Fibroblast of the aortic adventitia (primary cell): ENCODE measurements at regions not wholly inside any gene's neighbourhood (a gene's known extent, or its start where the extent isn't known, plus 50 kb on each side); places are given as distances from the start of the nearest gene placed in this dataset.
"Not testable (repeated sequence)": the region's sequence is repeated elsewhere in the genome, so short reads cannot be mapped to it uniquely, and the experiment has no call there.

Experiments used
- DNase-seq: peaks from one replicate; pipeline ENCODE4 v3.0.0-alpha.2; 2010; ENCODE audit warnings: low read depth
- H3K4me3 ChIP-seq: 2 replicates; pipeline ENCODE4 v1.5.1; 2011; ENCODE audit warnings: low read depth, mild to moderate bottlenecking, control low read depth, low read length, moderate library complexity
- CTCF ChIP-seq: IDR thresholded peaks from 2 replicates; pipeline ENCODE4 v1.5.1; 2011; ENCODE audit warnings: mild to moderate bottlenecking, low read length, control low read depth, inconsistent platforms; ENCODE audit not compliant: insufficient read depth

GRCh38 chr10:3374914-3375313 is 202.3 kb upstream of the PITRM1 start:
- no peak overlapping the region for H3K4me3 ChIP-seq
- TF ChIP-seq CTCF: no peak
- DNase-seq: no peak

GRCh38 chr10:3373374-3374027 is 200.9 kb upstream of the PITRM1 start:
- not testable (repeated sequence) for DNase-seq, H3K4me3 ChIP-seq

GRCh38 chr10:3372281-3372680 is 199.7 kb upstream of the PITRM1 start:
- no peak for TF ChIP-seq CTCF
- DNase-seq: peak; percentile 69

GRCh38 chr10:3371624-3372023 is 199.0 kb upstream of the PITRM1 start:
- not testable (repeated sequence) for DNase-seq, H3K4me3 ChIP-seq

More at GRCh38 chr10:3372281-3372680, 199.7 kb upstream of the PITRM1 start:
- no peak overlapping the region for H3K4me3 ChIP-seq

- no peak for DNase-seq
- TF ChIP-seq CTCF: no peak
- no peak overlapping the region for H3K4me3 ChIP-seq
Observed at GRCh38 chr10:3366735-3367405, 194.3 kb upstream of the PITRM1 start.

GRCh38 chr10:3366043-3366442 is 193.5 kb upstream of the PITRM1 start:
- H3K4me3 ChIP-seq: no peak overlapping the region
- no peak for TF ChIP-seq CTCF
- no peak for DNase-seq

GRCh38 chr10:3365630-3366029 is 193.0 kb upstream of the PITRM1 start:
- no peak for TF ChIP-seq CTCF
- DNase-seq: peak; percentile 2

More at GRCh38 chr10:3365630-3366029, 193.0 kb upstream of the PITRM1 start:
- no peak overlapping the region for H3K4me3 ChIP-seq
